BJ (cell line): ENCODE measurements at regions not wholly inside any gene's neighbourhood (a gene's known extent, or its start where the extent isn't known, plus 50 kb on each side); places are given as distances from the start of the nearest gene placed in this dataset.

ENCODE experiments used
- CTCF ChIA-PET: fragments of 350-600 bp; formaldehyde crosslinking; extraction: SDS; loops from one replicate; lab custom pipeline; 2021; ENCODE audit warnings: antibody characterized with exemption, inconsistent platforms; lab: Yijun Ruan, JAX
- POLR2A ChIA-PET: fragments of 300-600 bp; sonication (Branson Sonifier 250); formaldehyde crosslinking; extraction: SDS; loops from one replicate; lab custom pipeline; 2021; ENCODE audit warnings: antibody characterized with exemption; lab: Charles Lee
- DNase-seq: peaks from one replicate; pipeline ENCODE4 v3.0.0-alpha.2; 2011; ENCODE audit warnings: low read depth
- H3K27me3 ChIP-seq: 2 replicates; pipeline ENCODE4 v1.6.0; 2011; ENCODE audit warnings: low read length; ENCODE audit not compliant: control insufficient read depth, insufficient read depth
- H3K36me3 ChIP-seq: 2 replicates; pipeline ENCODE4 v1.5.1; 2011; ENCODE audit warnings: low read length; ENCODE audit not compliant: control insufficient read depth, insufficient read depth
- H3K4me3 ChIP-seq: 2 replicates; pipeline ENCODE4 v1.5.1; 2011; ENCODE audit warnings: low read depth, mild to moderate bottlenecking, control low read depth, low read length
- CTCF ChIP-seq: IDR thresholded peaks from 2 replicates; pipeline ENCODE4 v1.5.1; 2011; ENCODE audit warnings: low read depth, mild to moderate bottlenecking, control low read depth, inconsistent platforms, low read length, moderate library complexity; ENCODE audit not compliant: insufficient read depth

- H3K4me3 ChIP-seq = no peak overlapping the region
- H3K36me3 ChIP-seq = no peaks in the 10 kb centered on the region
- POLR2A ChIA-PET = no interaction called here
- no peak for DNase-seq
- no peaks in the 10 kb centered on the region for H3K27me3 ChIP-seq
- TF ChIP-seq CTCF = no peak
- CTCF ChIA-PET = no interaction called here
Observed at GRCh38 chr2:34492561-34493455, 893.7 kb upstream of the FAM98A start.

DNA sequence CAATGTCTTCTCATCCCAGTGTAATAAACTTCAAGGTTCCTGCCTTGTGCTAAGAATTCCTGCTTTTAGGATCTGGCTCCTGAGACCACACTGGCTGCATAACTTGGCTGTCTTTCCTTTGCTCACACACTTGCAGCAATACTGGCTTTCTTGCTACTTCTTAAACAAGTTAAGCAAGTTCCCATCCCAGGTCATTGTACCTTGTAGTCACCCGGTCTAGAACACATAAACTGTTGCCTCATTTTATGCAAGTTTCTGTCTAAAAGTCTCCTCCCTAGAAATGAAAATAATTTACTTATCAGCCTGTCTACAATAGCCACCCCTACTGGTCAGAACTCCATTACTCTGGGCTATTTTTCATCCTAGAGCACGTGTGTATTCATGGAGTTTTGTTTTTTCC, 887.9 kb upstream of the FAM98A start:
- Histone ChIP-seq H3K27me3 (no peaks in the 10 kb centered on the region), H3K4me3 (no peak overlapping the region), H3K36me3 (no peaks in the 10 kb centered on the region)
- no peak for TF ChIP-seq CTCF
- ChIA-PET POLR2A (no interaction called here), CTCF (no interaction called here)
- DNase-seq = no peak

GRCh38 chr2:34481542-34481941, 882.4 kb upstream of the FAM98A start:
- TF ChIP-seq CTCF = no peak
- Histone ChIP-seq H3K4me3 (no peak overlapping the region), H3K36me3 (no peaks in the 10 kb centered on the region), H3K27me3 (no peaks in the 10 kb centered on the region)
- ChIA-PET CTCF (no interaction called here), POLR2A (no interaction called here)
- no peak for DNase-seq

DNA sequence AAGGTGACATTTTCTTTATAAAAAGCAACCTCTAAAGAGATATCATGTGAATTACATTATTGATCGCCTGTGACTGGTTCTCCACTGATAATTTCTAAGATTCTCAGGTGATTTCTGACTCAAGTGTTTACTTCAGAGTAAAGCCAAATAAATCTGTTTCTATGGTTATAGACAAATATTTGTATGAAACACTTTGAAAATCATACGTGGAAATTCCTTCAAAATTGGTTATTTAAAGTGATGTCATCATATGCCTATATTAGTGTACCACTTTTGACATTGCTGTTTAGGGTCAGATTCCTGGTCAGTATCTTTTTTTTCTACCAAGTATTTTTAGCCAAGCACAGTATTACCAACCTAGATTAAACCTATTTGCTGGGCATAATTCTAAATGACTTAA, 881.3 kb upstream of the FAM98A start:
- POLR2A ChIA-PET = no interaction called here
- CTCF ChIA-PET = no interaction called here
- no peak for DNase-seq
- Histone ChIP-seq H3K4me3 (no peak overlapping the region), H3K27me3 (no peaks in the 10 kb centered on the region), H3K36me3 (no peaks in the 10 kb centered on the region)
- TF ChIP-seq CTCF = no peak

- Histone ChIP-seq H3K4me3 (no peak overlapping the region), H3K36me3 (no peaks in the 10 kb centered on the region), H3K27me3 (no peaks in the 10 kb centered on the region)
- DNase-seq = no peak
- POLR2A ChIA-PET = no interaction called here
- TF ChIP-seq CTCF = no peak
- CTCF ChIA-PET = interaction anchor here (0.7 kb wide), 1 partner anchor 437 kb away, joined by 4 read pairs; no protein-coding TSS in a partner anchor
Observed at GRCh38 chr2:34475156-34475555, 876.1 kb upstream of the FAM98A start.
